Middle frontal gyrus (tissue), 1 donor: ENCODE measurements at regions not wholly inside any gene's neighbourhood (a gene's known extent, or its start where the extent isn't known, plus 50 kb on each side); places are given as distances from the start of the nearest gene placed in this dataset.

Experiments
- DNase-seq: peaks from one replicate; pipeline ENCODE4 v3.0.0-alpha.2; 2015; ENCODE audit warnings: low spot score; ENCODE audit errors: extremely low spot score

- no peak for DNase-seq
Measured at GRCh38 chr6:56378507-56378906, 131.1 kb upstream of the COL21A1 start.

GRCh38 chr6:56377295-56377694 is 129.9 kb upstream of the COL21A1 start:
- DNase-seq = no peak

GRCh38 chr6:56375806-56376205 is 128.4 kb upstream of the COL21A1 start:
- no peak for DNase-seq

GRCh38 chr6:56374841-56375369 is 127.5 kb upstream of the COL21A1 start:
- no peak for DNase-seq

GRCh38 chr6:56372406-56372995 is 125.1 kb upstream of the COL21A1 start:
- DNase-seq = no peak

GRCh38 chr6:56370561-56371211 is 123.3 kb upstream of the COL21A1 start:
- no peak for DNase-seq

- no peak for DNase-seq
Measured at GRCh38 chr6:56370127-56370540, 122.8 kb upstream of the COL21A1 start.

GRCh38 chr6:56368491-56368890 is 121.1 kb upstream of the COL21A1 start:
- DNase-seq = no peak

- no peak for DNase-seq
Measured at GRCh38 chr6:56366141-56366852, 118.9 kb upstream of the COL21A1 start.

- no peak for DNase-seq
Measured at GRCh38 chr6:56364827-56365339, 117.5 kb upstream of the COL21A1 start.

GRCh38 chr6:56364431-56364826 is 117.0 kb upstream of the COL21A1 start:
- no peak for DNase-seq

- DNase-seq = no peak
Measured at GRCh38 chr6:56363796-56364430, 116.5 kb upstream of the COL21A1 start.

GRCh38 chr6:56361812-56362211 is 114.4 kb upstream of the COL21A1 start:
- no peak for DNase-seq

- DNase-seq = peak; percentile 47
Measured at GRCh38 chr6:56359201-56359899, 112.0 kb upstream of the COL21A1 start.

GRCh38 chr6:56357616-56358373 is 110.4 kb upstream of the COL21A1 start:
- DNase-seq = no peak

- DNase-seq = no peak
Measured at GRCh38 chr6:56356426-56356825, 109.0 kb upstream of the COL21A1 start.

- no peak for DNase-seq
Measured at GRCh38 chr6:56353860-56354259, 106.5 kb upstream of the COL21A1 start.

GRCh38 chr6:56350628-56351260 is 103.4 kb upstream of the COL21A1 start:
- no peak for DNase-seq

- DNase-seq = no peak
Measured at GRCh38 chr6:56349194-56349593, 101.8 kb upstream of the COL21A1 start.

GRCh38 chr6:56348578-56348977 is 101.2 kb upstream of the COL21A1 start:
- no peak for DNase-seq
